ENCODE measurements at regions not wholly inside any gene's neighbourhood (a gene's known extent, or its start where the extent isn't known, plus 50 kb on each side); places are given as distances from the start of the nearest gene placed in this dataset.
"Not testable (repeated sequence)": the region's sequence is repeated elsewhere in the genome, so short reads cannot be mapped to it uniquely, and the experiment has no call there.

DNA sequence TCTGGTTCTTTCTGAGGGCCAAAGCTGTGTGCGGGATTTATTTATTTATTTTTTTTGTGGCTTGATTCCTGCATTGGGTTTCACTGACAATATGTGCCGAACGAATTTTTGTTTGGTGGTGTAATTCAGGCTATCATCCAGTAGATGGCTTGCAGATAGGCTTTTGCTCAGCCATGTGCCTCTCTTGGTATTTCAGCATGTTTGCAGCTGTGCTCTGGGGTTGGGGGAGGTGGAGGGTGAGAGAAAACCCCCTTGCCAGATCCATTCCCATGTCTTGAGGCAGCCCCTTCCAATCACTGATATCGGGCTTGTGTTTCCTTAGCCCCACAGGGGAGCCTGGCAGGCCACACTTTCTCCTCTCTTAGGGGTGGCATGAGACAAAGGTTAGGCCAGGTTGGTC, 302.4 kb downstream of the PTGER3 start:
- no peak for FAIRE-seq
- no peak for DNase-seq (ENCODE audit: insufficient read length, low spot score)

DNA sequence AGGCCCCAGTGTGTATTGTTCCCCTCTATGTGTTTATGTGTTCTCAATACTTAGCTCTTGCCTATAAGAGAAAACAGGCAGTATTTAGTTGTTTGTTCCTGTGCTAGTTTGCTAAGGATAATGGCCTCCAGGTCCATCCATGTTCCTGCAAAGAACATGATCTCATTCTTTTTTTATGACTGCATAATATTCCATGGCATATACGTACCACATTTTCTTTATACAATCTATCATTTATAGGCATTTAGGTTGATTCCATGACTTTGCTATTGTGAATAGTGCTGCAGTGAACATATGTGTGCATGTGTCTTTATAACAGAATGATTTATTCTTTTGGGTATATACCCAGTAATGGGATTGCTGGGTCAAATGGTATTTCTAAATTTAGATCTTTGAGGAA, 301.6 kb downstream of the PTGER3 start:
- not testable (repeated sequence) for FAIRE-seq; DNase-seq (ENCODE audit: insufficient read length, low spot score)

DNA sequence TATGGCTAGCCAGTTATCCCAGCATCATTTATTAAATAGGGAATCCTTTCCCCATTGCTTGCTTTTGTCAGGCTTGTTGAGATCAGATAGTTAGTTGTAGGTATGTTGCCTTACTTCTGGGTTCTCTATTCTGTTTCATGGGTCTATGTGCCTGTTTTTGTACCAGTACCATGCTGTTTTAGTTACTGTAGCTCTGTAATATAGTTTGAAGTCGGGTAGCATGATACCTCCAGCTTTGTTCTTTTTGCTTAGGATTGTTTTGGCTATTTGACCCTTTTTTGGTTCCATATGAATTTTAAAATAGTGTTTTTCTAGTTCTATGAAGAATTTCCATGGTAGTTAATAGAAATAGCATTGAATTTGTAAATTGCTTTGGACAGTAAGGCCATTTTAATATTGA, 300.5 kb downstream of the PTGER3 start:
- not testable (repeated sequence) for FAIRE-seq; DNase-seq (ENCODE audit: insufficient read length, low spot score)

DNA sequence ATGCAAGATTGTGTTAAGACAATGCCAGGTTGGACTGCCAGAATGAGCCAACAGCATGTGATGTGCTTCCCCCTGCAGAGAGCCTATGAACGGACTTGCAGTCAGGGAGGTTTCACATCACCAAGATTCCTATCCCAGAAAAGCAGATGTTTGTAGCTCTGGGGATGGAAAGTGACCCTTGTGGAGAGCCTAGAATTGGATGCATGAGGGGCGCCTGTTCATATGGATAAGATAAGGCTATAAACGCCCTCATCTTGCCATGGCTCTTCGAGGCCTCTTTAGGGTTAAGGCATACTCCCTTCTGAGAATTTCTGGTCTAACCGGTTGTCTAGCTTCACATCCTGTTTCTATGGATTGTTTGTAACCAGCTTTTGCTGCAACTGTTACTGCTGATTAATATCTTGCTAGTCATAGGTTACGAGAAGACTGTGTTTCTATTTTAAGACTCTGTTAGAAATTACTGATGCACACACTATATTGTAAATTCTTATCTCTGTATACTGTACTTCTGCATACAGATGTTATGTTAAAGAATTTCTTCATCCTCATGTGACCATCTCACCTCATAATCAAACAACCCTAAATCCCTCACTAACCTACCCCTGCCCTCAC, 295.8 kb downstream of the PTGER3 start:
- not testable (repeated sequence) for FAIRE-seq; DNase-seq (ENCODE audit: insufficient read length, low spot score)

DNA sequence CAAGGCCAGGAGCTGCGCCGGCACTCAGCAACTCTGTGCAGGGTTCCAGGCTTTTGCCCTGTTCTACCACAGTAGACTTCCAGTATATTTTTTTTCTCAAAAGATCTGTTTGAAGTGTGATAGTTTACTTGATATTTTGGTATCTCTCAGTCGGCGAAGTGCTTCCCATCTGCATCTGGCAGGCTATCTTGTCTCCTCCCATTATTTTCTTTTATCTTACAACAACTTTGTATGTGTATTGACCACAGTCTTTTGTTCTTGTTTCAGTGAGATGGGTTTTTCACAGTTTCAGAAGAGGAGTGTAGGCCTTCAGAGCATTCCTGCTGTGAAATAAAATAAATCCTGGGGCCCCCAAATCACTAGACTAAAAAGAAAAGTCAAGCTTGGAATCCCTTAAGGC, 292.9 kb downstream of the PTGER3 start:
- FAIRE-seq (no peak), DNase-seq (ENCODE audit: insufficient read length, low spot score) (no peak)

DNA sequence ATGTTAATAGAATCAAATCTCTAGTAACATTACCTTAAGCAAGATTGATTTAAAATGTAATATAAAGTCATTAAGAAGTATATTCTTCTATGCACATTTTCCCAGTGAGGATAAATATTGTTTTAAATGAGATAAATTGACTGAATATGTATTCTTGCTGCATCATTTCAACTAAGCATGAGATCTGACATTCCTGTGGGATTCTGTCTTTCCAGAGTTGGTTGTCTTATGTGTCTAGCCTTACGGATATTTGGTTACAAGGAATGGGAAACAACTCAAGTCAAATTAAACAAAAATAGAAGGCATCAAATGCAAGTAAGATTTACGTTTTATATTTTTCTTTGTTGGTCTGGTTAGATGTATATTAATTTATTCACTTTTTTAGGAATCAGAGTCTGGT, 287.5 kb downstream of the PTGER3 start:
- DNase-seq (ENCODE audit: insufficient read length, low spot score) (no peak), FAIRE-seq (no peak)

DNA sequence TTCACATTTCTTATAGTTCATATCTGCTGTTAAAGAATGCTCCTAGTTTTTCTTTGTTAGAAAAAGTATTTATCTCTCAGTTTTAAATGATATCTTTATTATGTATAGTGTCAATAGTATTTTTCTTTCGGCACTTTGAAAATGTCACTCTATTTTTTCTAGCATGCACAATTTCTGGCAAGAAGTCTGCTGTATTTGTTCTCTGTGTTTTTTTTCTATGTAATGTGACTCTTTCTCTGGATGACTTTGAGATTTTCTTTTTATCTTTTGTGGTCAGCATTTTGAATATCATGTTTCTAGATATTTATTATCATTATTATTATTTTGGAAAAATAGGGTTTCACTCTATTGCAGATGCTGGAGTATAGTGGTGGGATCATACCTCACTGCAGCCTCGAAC, 285.2 kb downstream of the PTGER3 start:
- no peak for DNase-seq (ENCODE audit: insufficient read length, low spot score)
- no peak for FAIRE-seq

DNA sequence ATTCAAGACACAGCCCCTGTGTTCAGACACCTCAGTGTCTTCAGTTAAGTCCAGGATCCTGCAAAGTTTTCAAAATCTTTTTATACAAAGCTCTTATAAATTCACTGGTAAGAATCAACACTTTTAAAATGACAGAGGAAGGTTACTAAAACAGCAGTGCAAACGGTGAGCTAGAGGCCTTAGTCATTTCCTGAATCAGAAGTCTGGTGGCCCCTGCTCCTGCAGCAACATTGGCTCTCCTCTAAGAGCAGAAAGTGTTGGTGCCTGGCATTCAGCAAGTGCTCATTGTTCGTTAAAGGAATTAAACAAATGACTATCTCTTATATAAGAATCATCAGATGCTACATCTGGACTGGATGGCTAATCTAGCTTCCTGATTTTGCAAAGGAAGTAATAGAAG, 282.9 kb downstream of the PTGER3 start:
- FAIRE-seq (no peak), DNase-seq (ENCODE audit: insufficient read length, low spot score) (no peak)

DNA sequence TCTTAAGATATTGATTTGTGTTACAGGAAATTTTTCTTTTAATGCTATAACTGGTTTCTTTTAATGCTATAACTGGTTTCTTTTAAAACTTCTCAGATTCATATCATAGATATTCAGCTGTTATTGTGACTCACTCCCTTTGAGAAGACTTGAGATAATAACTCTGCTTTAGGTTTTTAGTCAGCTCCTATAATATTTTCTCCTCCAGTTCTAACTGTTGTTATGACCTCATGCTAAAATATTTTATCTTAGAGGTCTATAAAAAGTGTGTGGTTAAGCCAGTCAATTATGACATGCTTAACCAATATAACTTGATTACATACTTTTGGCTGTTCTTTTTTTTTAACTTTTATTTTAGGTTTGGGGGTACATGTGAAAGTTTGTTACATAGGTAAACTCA, 280.2 kb downstream of the PTGER3 start:
- DNase-seq (ENCODE audit: insufficient read length, low spot score) (no peak), FAIRE-seq (no peak)

DNA sequence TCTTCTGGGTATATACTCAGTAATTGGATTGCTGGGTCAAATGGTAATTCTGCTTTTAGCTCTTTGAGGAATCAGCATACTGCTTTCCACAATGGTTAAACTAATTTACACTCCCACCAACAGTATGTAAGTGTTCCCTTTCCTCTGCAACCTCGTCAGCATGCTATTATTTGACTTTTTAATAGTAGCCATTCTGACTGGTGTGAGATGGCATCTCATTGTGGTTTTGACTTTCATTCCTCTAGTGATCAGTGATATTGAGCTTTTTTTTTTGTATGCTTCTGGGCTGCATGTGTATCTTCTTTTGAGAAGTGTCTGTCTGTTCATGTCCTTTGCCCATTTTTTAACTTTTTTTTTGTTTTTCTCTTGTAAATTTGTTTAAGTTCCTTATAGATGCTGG, 279.4 kb downstream of the PTGER3 start:
- DNase-seq (ENCODE audit: insufficient read length, low spot score) = no peak

DNA sequence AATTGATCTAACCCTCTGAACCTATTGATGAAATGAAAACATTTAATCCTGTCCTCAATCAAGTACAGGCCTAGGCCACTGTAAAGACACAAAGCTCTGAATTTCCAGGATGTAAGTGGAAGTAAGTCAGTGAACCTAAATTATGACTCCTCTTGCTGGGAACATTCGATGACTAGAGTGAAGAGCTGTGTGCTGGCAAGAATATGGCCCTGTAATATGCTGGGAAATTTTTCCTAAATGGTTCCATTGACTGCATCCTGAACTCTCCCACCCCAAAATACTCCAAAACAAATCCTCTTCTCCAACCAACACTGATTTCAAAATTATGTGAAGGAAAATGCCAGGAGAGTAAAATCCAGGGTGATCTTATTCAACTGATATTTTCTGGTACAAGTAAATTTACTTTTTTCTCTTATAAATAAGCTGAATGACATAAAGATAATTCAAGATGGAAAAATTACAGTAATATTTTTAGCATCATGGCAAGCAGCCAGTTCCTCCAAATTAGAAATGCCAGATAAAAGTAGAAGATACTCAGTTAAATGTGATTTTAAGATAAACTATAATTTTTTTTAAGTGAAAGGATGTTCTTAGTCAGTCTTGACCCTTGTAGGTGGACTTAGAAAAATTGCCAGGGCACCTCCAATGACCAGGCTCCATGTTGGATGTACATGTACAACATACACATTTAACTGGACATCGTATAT, 269.4 kb downstream of the PTGER3 start:
- FAIRE-seq (no peak), DNase-seq (ENCODE audit: insufficient read length, low spot score) (no peak)

More for the DNA sequence above, 279.4 kb downstream of the PTGER3 start:
- FAIRE-seq = no peak

DNA sequence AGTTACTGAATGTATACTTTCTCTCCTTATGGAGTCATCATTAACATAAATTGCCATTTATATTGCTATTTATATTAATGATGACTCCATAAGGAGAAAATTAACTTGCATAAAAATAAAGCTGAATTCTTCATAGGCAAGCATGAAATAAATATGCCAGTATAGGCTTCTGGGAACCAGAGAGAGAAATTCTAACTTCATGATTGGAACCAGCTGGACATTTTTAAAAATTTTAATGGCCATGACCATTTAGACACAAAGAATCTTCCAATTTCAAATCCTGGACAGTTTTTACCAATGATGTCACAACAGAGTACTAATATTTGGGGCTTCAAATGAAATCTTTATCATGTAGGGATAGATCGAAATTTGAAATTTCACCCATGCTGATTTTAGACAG, 268.7 kb downstream of the PTGER3 start:
- no peak for DNase-seq (ENCODE audit: insufficient read length, low spot score)
- FAIRE-seq = no peak

DNA sequence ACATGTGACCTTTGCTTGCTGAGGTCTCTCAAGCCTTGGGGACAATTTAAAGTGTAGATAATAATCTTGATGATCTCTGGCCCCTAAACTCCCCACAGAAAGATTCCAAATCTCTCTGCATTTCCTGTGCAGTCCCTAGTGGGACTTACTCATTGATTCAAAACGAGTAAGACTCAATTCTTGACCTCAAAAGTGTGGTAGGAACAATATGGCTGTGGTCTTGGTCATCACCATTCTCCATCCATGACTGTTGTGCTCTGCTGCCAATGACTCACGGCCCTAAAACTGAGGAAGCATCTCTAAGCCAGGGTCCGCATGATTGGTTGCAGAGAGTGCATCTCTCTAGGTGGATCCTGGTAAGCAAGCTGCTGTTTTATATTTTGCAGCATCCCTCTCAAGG, 268.0 kb downstream of the PTGER3 start:
- FAIRE-seq (no peak), DNase-seq (ENCODE audit: insufficient read length, low spot score) (no peak)

DNA sequence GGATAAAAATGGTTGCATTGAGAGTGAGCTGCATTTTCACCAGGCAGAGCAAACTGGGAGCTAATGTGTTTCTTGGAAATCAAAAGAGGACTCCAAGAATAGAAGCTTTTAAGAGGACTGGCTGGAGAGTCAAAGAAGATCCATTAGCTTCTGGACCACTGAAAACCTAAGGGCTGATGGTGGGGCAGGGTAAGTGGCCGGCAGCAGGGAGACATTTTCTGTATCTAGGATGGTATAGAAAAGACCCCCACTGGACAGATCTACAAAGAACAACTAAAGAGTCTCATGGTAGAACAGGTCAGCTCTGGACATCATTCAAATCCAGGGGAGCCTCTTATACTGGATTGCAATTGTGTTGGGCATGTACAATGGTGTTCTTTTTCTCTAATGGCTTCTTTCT, 262.3 kb downstream of the PTGER3 start:
- FAIRE-seq (no peak), DNase-seq (ENCODE audit: insufficient read length, low spot score) (no peak)

DNA sequence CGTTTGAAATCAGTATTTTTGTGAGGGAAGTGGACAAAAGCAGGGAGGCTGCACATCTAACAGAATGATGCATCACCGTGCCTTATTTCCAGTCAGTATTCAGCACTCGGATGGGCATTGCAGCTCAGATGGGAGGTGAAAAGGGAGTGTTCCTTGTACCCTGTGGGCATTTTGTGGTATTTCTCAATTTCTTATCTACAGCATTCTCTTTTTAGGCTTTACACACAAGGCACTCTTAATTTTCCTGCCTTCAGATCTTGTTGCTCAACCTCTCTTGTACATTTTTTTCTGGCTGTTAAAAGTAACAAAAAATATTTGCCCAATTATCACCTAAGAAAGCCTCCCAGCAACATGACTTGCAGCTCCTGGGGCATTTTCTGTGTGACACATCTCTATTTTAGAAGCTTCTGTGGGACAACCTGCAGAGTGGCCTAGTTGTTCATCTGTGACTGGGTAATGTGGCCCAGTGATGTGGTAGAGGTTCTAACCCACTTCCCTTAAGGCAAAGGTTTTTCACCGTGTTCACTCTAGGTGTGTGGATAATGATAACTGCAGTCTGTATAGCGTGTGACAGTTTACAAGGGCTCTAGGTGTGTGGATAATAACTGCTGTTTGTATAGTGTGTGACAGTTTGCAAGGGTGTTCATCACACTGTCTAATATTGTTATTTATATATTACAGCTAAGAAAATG, 257.2 kb downstream of the PTGER3 start:
- DNase-seq (ENCODE audit: insufficient read length, low spot score) (no peak), FAIRE-seq (no peak)

DNA sequence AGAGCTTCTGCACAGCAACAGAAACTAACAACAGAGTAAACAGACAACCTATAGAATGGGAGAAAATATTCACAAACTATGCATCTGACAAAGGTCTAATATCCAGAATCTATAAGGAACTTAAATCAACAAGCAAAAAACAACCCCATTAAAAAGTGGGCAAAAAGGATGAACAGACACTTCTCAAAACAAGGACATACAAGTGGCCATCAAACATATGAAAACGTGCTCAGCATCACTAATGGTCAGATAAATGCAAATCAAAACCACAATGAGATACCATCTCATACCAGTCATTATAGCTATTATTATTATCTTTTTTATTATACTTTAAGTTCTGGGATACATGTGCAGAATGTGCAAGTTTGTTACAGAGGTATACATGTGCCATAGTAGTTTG, 252.6 kb downstream of the PTGER3 start:
- not testable (repeated sequence) for FAIRE-seq; DNase-seq (ENCODE audit: insufficient read length, low spot score)

DNA sequence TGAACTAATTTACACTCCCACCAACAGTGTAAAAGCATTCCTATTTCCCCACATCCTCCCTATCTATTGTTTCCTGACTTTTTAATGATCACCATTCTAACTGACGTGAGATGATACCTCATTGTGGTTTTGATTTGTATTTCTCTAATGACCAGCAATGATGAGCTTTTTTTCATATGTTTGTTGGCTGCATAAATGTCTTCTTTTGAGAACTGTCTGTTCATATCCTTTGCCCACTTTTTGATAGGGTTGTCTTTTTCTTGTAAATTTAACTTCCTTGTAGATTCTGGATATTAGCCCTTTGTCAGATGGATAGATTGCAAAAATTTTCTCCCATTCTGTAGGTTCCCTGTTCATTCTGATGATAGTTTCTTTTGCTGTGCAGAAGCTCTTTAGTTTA, 251.3 kb downstream of the PTGER3 start:
- DNase-seq (ENCODE audit: insufficient read length, low spot score); FAIRE-seq: not testable (repeated sequence)

DNA sequence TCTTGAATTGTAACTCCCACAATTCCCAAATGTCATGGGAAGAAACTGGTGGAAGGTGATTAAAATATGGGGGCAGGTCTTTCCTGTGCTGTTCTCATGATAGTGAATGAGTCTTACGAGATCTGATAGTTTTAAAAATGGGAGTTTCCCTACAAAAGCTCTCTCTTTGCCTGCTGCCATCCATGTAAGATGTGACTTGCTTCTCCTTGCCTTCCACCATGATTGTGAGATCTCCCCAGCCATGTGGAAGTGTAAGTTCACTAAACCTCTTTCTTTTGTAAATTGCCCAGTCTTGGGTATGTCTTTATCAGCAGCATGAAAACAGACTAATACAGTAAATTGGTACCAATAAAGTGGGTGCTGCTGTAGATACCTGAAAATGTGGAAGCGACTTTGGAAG, 245.0 kb downstream of the PTGER3 start:
- DNase-seq (ENCODE audit: insufficient read length, low spot score); FAIRE-seq: not testable (repeated sequence)

DNA sequence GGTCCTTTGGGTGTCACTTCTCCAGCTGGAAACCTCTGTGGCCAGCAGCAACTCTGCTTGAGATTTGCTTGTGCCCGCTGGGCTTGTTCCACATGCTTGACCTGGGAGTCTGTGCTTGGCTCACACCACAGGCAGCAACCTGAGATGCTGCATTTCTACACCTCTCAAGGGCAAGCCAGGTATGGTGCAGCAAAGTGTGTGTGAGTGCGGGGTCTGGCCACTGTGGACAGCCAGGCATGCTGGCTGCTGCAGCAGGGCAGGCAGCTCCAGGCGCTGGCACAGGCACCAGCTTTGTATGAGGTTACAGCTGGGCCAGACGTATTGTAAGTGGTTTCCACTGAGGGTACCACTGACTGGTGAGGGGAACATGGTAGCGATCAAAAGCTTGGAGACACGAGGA, 242.0 kb downstream of the PTGER3 start:
- FAIRE-seq = no peak
- no peak for DNase-seq (ENCODE audit: insufficient read length, low spot score)

DNA sequence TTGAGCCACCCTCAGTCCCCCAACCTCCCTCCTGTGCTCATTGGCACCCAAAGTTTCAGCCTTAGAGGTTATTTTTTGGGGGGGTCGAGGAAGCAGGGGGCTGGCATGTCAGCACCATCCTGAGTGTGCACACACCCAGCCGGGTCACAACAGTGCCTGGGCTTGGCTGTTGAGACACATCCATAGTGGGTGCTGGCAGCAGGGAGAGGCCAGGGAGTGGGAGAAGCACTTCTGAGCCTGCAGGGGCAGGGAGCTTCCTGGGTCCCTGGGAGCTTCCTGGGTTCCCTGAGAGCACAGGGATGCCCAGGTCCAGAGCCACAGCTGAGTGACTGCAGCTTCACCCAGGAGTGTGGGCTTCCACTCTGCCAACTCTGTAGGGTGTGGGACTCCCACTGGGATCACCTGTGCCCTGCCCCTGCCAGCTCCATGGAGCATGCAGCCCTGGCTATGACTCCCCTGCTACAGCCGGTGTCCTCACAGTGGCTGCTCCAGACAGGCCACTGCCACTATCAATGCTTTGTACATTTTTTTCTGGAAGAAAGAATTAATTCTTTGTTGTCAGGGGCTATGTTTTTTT, 240.4 kb downstream of the PTGER3 start:
- no peak for FAIRE-seq
- DNase-seq (ENCODE audit: insufficient read length, low spot score) = no peak

DNA sequence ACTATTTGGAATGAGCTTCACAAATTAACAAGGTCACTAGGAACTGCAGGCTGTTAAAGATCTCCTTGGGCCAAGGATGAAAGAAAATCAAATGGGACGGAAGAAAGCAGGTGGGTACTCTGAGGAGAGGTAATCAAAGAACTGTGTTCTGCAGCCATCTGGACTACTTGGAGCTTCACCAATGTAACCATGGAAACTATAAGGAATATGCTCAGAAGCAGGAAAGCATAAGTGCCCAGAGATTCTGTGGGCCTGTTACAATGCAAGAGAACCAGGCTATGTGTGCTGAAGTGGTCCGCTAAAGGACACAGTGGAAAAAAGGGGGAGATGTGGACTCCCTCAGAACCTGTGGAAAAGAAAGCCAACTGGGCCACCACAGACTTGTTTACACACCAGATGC, 238.5 kb downstream of the PTGER3 start:
- FAIRE-seq (no peak), DNase-seq (ENCODE audit: insufficient read length, low spot score) (no peak)

DNA sequence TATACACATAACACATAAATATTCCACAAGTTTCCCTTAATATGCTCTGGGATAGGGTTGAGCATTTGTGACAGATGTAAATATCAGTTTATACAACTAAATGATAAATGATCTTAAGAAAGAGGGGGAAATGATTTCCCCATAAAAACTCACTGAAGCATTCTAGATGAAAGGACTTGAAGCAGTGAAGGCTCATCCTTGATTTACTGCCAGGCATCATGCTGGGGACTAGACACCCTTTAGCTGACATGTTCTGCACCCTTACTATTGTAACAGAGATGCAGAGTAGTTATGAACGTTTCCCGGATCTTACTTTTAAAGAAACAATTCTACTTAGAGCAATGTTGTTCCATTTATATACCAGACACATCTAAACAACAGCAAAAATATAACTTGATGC, 235.8 kb downstream of the PTGER3 start:
- DNase-seq (ENCODE audit: insufficient read length, low spot score) = no peak
- no peak for FAIRE-seq
